A549 (cell line): ENCODE measurements at regions not wholly inside any gene's neighbourhood (a gene's known extent, or its start where the extent isn't known, plus 50 kb on each side); places are given as distances from the start of the nearest gene placed in this dataset.

Source experiments
- ATAC-seq, 2 experiments: fragments of 200-7000 bp in 1 of 2; fragments of >200 bp in 1 of 2; cut with Nextera tagmentation in 1 of 2; cut with Tn5 transposase in 1 of 2; 3 replicates each; pipeline versions ENCODE4 v1.8.0 to v1.9.1; 2018 to 2020; ENCODE audit warnings: mild to moderate bottlenecking in 1 of 2, moderate library complexity in 1 of 2
- CTCF ChIA-PET: fragments of 300-600 bp; sonication (Branson Sonifier 250); formaldehyde crosslinking; extraction: SDS; loops from one replicate; lab custom pipeline; 2021; ENCODE audit warnings: antibody characterized with exemption, inconsistent platforms; lab: Yijun Ruan, JAX
- POLR2A ChIA-PET: fragments of 350-600 bp; formaldehyde crosslinking; extraction: SDS; loops from one replicate; lab custom pipeline; 2021; ENCODE audit warnings: antibody characterized with exemption, inconsistent platforms; lab: Yijun Ruan, JAX
- DNase-seq, 2 experiments: peaks; one replicate each; pipeline versions ENCODE4 v3.0.0 to v3.0.0-alpha.2; 2011 to 2016; ENCODE audit warnings: low read depth in 1 of 2, low spot score in 1 of 2
- FAIRE-seq: peaks from 2 replicates; lab custom pipeline; 2011; peaks lifted over from hg19 to GRCh38; lab: Jason Lieb, UNC
- H3K27ac ChIP-seq, 2 experiments: fragments of >200 bp; sonication (Bioruptor Twin); formaldehyde crosslinking; 3 replicates each; pipeline ENCODE4 v1.5.1; 2016 to 2017
- H3K4me1 ChIP-seq: fragments of >200 bp; sonication (Bioruptor Twin); formaldehyde crosslinking; 3 replicates; pipeline ENCODE4 v1.6.1; 2016
- H3K4me2 ChIP-seq: fragments of >200 bp; sonication (Bioruptor Twin); formaldehyde crosslinking; 3 replicates; pipeline ENCODE4 v1.6.1; 2016
- H3K4me3 ChIP-seq: fragments of >200 bp; sonication (Bioruptor Twin); formaldehyde crosslinking; 3 replicates; pipeline ENCODE4 v1.5.1; 2016
- H3K9me3 ChIP-seq: fragments of >200 bp; sonication (Bioruptor Twin); formaldehyde crosslinking; 3 replicates; pipeline ENCODE4 v1.6.1; 2016
- ATOH8 ChIP-seq: fragments of 250-450 bp; sonication (Bioruptor Pico); IDR thresholded peaks from 2 replicates; pipeline ENCODE4 v1.5.0; 2020; ENCODE audit warnings: low read depth, mild to moderate bottlenecking, moderate library complexity
- BCL3 ChIP-seq: fragments of >200 bp; sonication (Bioruptor Twin); formaldehyde crosslinking; IDR thresholded peaks from 3 replicates; pipeline ENCODE4 v1.6.1; 2016
- CBX8 ChIP-seq: fragments of 200-600 bp; sonication (generic); IDR thresholded peaks from 2 replicates; pipeline ENCODE4 v1.6.1; 2016
- CHD2 ChIP-seq: fragments of 150-350 bp; IDR thresholded peaks from 2 replicates; pipeline ENCODE4 v1.6.1; 2014; ENCODE audit warnings: low read length; ENCODE audit not compliant: partially characterized antibody
- EHF ChIP-seq: fragments of 250-450 bp; sonication (Bioruptor Pico); IDR thresholded peaks from 2 replicates; pipeline ENCODE4 v1.5.0; 2020; ENCODE audit warnings: mild to moderate bottlenecking
- EHMT2 ChIP-seq: fragments of 200-600 bp; sonication (generic); IDR thresholded peaks from 2 replicates; pipeline ENCODE4 v1.6.1; 2016; ENCODE audit warnings: antibody characterized with exemption, low read depth, mild to moderate bottlenecking, moderate library complexity
- ESRRA ChIP-seq: fragments of 150-350 bp; IDR thresholded peaks from 2 replicates; pipeline ENCODE4 v1.6.1; 2014; ENCODE audit warnings: mild to moderate bottlenecking, low read length, borderline replicate concordance
- HDAC2 ChIP-seq: fragments of 200-600 bp; sonication (generic); IDR thresholded peaks from 2 replicates; pipeline ENCODE4 v1.6.1; 2016
- HOXB13 ChIP-seq: fragments of 250-450 bp; sonication (Bioruptor Pico); IDR thresholded peaks from 2 replicates; pipeline ENCODE4 v1.5.0; 2020; ENCODE audit warnings: low read depth, mild to moderate bottlenecking, moderate library complexity
- KDM1A ChIP-seq: fragments of 200-600 bp; sonication (generic); IDR thresholded peaks from 2 replicates; pipeline ENCODE4 v1.6.1; 2016; ENCODE audit warnings: low read depth, mild to moderate bottlenecking
- KDM5A ChIP-seq: fragments of 200-600 bp; sonication (generic); IDR thresholded peaks from 2 replicates; pipeline ENCODE4 v1.6.1; 2016; ENCODE audit warnings: antibody characterized with exemption, mild to moderate bottlenecking
- MAZ ChIP-seq: fragments of 150-350 bp; IDR thresholded peaks from 2 replicates; pipeline ENCODE4 v1.6.1; 2014; ENCODE audit warnings: antibody characterized with exemption, low read depth, low read length, borderline replicate concordance
- NR3C1 ChIP-seq: fragments of >200 bp; sonication (Bioruptor Twin); formaldehyde crosslinking; IDR thresholded peaks from 3 replicates; pipeline ENCODE4 v1.6.1; 2017
- PHF8 ChIP-seq: fragments of 200-600 bp; sonication (generic); IDR thresholded peaks from 2 replicates; pipeline ENCODE4 v1.6.1; 2016; ENCODE audit warnings: low read depth, mild to moderate bottlenecking, antibody characterized with exemption, moderate library complexity, borderline replicate concordance
- POLR2A ChIP-seq: IDR thresholded peaks from 2 replicates; pipeline ENCODE4 v1.6.1; 2012; ENCODE audit warnings: mild to moderate bottlenecking, low read length
- POLR2AphosphoS2 ChIP-seq: conservative IDR thresholded peaks from 2 replicates; pipeline ENCODE4 v1.6.1; 2012; ENCODE audit warnings: low read length, improper control_type of control experiment, inconsistent platforms
- RFX5 ChIP-seq: fragments of 450-650 bp; IDR thresholded peaks from 2 replicates; pipeline ENCODE4 v1.7.1; 2014; ENCODE audit warnings: antibody characterized with exemption, mild to moderate bottlenecking, moderate library complexity
- SREBF2 ChIP-seq: fragments of 450-650 bp; IDR thresholded peaks from 2 replicates; pipeline ENCODE4 v1.6.1; 2014; ENCODE audit warnings: mild to moderate bottlenecking, moderate library complexity
- USF2 ChIP-seq: fragments of 450-650 bp; IDR thresholded peaks from 2 replicates; pipeline ENCODE4 v1.6.1; 2014; ENCODE audit warnings: antibody characterized with exemption
- ZC3H11A ChIP-seq: fragments of 450-650 bp; IDR thresholded peaks from 2 replicates; pipeline ENCODE4 v1.6.1; 2014; ENCODE audit warnings: antibody characterized with exemption, mild to moderate bottlenecking
- WGBS: methylation state at CpG from one replicate; pipeline ENCODE4 v1.1.6; 2017; ENCODE audit errors: missing lambda C conversion rate; 5-methylcytosine and 5-hydroxymethylcytosine counted together
- TF ChIP-seq, protein P1 (sequence below): fragments of 200-600 bp; sonication (generic); IDR thresholded peaks from 2 replicates; pipeline ENCODE4 v1.6.1; 2016; ENCODE audit warnings: antibody characterized with exemption, mild to moderate bottlenecking, moderate library complexity
- TF ChIP-seq, protein P2 (sequence below): fragments of 150-350 bp; IDR thresholded peaks from 2 replicates; pipeline ENCODE4 v1.6.1; 2014; ENCODE audit warnings: low read depth, mild to moderate bottlenecking, low read length

GRCh38 chr22:49510718-49511117 is 317.0 kb downstream of the BRD1 start (continued):
- TF ChIP-seq MAZ, result no peak

DNA sequence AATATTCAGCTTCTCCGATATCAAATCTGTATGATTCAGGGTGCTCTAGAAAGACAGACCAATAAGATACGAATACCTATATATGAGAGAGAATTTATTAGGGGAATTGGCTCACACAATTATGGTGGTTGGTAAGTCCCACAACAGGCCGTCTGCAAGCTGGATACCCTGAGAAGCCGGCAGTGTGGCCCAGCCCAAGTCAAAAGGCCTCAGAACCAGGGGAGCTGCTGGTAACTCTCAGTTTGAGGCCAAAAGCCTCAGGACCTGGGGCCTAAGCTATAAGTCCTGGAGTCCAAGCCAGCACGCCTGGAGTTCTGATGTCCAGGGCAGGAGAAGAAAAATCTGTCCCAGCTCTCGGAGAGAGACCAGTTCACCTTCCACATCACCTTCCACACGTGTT is 318.7 kb downstream of the BRD1 start:
- TF ChIP-seq, protein P1, sequence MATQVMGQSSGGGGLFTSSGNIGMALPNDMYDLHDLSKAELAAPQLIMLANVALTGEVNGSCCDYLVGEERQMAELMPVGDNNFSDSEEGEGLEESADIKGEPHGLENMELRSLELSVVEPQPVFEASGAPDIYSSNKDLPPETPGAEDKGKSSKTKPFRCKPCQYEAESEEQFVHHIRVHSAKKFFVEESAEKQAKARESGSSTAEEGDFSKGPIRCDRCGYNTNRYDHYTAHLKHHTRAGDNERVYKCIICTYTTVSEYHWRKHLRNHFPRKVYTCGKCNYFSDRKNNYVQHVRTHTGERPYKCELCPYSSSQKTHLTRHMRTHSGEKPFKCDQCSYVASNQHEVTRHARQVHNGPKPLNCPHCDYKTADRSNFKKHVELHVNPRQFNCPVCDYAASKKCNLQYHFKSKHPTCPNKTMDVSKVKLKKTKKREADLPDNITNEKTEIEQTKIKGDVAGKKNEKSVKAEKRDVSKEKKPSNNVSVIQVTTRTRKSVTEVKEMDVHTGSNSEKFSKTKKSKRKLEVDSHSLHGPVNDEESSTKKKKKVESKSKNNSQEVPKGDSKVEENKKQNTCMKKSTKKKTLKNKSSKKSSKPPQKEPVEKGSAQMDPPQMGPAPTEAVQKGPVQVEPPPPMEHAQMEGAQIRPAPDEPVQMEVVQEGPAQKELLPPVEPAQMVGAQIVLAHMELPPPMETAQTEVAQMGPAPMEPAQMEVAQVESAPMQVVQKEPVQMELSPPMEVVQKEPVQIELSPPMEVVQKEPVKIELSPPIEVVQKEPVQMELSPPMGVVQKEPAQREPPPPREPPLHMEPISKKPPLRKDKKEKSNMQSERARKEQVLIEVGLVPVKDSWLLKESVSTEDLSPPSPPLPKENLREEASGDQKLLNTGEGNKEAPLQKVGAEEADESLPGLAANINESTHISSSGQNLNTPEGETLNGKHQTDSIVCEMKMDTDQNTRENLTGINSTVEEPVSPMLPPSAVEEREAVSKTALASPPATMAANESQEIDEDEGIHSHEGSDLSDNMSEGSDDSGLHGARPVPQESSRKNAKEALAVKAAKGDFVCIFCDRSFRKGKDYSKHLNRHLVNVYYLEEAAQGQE, result no peak
- TF ChIP-seq CBX8, result no peak
- no peak for TF ChIP-seq EHMT2
- TF ChIP-seq SREBF2, result no peak
- TF ChIP-seq, protein P2, sequence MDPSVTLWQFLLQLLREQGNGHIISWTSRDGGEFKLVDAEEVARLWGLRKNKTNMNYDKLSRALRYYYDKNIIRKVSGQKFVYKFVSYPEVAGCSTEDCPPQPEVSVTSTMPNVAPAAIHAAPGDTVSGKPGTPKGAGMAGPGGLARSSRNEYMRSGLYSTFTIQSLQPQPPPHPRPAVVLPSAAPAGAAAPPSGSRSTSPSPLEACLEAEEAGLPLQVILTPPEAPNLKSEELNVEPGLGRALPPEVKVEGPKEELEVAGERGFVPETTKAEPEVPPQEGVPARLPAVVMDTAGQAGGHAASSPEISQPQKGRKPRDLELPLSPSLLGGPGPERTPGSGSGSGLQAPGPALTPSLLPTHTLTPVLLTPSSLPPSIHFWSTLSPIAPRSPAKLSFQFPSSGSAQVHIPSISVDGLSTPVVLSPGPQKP, result no peak
- no peak for TF ChIP-seq USF2
- TF ChIP-seq ESRRA, result no peak
- TF ChIP-seq CHD2, result no peak
- TF ChIP-seq KDM1A, result no peak
- no peak for TF ChIP-seq EHF (CRISPR knock-in tag)
- TF ChIP-seq POLR2AphosphoS2, result no peak
- TF ChIP-seq RFX5, result no peak
- no peak for TF ChIP-seq HDAC2
- no peak for TF ChIP-seq KDM5A
- POLR2A ChIA-PET, result no interaction called here
- Histone ChIP-seq H3K27ac (no peak overlapping the region), H3K4me2 (no peak overlapping the region), H3K4me1 (no peaks in the 10 kb centered on the region), H3K4me3 (no peak overlapping the region), H3K9me3 (no peaks in the 10 kb centered on the region; the same call in 2 of the 3 replicates)
- no peak for ATAC-seq
- no peak for DNase-seq
- FAIRE-seq, result no peak
- CTCF ChIA-PET, result no interaction called here
- WGBS, result 48% methylated on average over 7 of the region's 7 CpGs

GRCh38 chr22:49508561-49508960 is 319.1 kb downstream of the BRD1 start:
- TF ChIP-seq CBX8, result no peak
- TF ChIP-seq HOXB13 (CRISPR knock-in tag), result no peak
- TF ChIP-seq, protein P1, result no peak
- no peak for TF ChIP-seq POLR2A
- no peak for TF ChIP-seq NR3C1
- no peak for TF ChIP-seq USF2
- TF ChIP-seq PHF8, result no peak
- TF ChIP-seq ZC3H11A, result no peak
- no peak for TF ChIP-seq EHMT2
- TF ChIP-seq BCL3, result no peak
- no peak for TF ChIP-seq ATOH8
- no peak for TF ChIP-seq HDAC2
- no peak for TF ChIP-seq POLR2AphosphoS2
- no peak for ATAC-seq
- CTCF ChIA-PET, result no interaction called here
- no peak for DNase-seq
- no peak overlapping the region for H3K4me2 ChIP-seq
- no peak for FAIRE-seq
- H3K9me3 ChIP-seq, result no peaks in the 10 kb centered on the region; the same call in 2 of the 3 replicates
- WGBS, result 60% methylated on average over 9 of the region's 9 CpGs
- no peaks in the 10 kb centered on the region for H3K4me1 ChIP-seq
- H3K27ac ChIP-seq, result no peak overlapping the region
- H3K4me3 ChIP-seq, result no peak overlapping the region
- POLR2A ChIA-PET, result no interaction called here
